ENCODE measurements at regions not wholly inside any gene's neighbourhood (a gene's known extent, or its start where the extent isn't known, plus 50 kb on each side); places are given as distances from the start of the nearest gene placed in this dataset.
A peak's percentile ranks its signal among the peaks of the same experiment; 100 is the strongest.
"Not testable (repeated sequence)": the region's sequence is repeated elsewhere in the genome, so short reads cannot be mapped to it uniquely, and the experiment has no call there.

DNA sequence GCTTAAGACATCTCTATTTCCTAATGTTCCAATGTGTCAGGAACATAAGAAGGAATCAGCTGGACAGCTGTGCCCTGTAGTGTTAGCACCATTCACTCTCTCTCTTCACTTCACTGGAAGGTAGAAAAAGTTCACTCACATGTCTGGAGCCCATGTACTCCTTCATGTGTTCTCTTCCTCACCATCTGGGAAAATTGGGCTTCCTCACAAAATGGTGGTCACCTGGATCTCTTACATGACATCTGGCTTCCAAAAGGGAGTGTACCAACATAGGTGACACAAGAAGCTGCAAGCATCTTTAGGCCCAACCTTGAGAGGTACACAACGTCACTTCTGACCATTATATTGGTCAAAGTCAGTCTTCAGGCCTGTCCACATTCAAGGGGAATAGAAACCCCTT lies 882.6 kb downstream of the LTN1 start:
- DNase-seq: no peak

DNA sequence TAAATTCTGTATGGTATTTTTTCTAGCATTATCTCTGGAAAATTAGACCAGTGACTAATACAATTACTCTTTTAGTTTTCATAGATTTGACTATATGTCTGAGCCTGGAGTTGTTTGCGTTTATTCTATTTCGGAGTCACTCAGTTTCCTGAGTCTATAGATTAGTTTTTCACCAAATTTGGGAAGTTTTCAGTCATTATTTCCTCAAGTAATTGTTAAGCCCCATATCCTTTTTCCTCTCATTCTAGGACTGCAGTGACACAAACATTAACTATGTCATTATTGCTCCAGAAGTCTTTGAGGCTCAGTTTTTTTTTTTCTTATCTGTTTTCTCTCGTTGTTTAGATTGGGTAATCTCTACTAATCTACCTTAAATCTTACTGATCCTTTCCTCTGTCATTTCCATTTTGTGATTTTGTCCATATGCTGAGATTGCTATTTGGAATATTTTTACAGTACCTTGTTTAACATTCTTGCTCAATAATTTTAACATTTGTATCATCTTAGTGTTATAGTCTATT lies 886.2 kb downstream of the LTN1 start:
- no peak for DNase-seq

DNA sequence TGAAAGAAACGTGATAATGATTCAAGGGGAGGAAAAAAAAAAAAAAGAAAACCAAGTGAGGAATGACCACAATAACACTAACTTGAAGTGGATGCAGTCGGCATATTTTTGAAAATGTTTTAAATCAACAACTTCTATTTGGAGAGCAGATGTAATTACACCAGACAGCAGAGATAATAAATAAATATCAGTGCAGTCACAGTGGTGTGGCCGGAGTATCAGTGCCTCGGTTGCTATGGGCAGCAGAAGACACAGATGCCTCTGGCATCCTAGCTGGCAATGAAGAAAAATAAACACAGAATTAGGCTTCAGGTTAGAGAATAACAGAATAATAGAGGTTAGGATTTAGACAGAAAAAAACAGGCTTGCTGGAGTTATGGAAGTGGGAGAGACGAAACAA lies 888.3 kb downstream of the LTN1 start:
- no peak for DNase-seq

DNA sequence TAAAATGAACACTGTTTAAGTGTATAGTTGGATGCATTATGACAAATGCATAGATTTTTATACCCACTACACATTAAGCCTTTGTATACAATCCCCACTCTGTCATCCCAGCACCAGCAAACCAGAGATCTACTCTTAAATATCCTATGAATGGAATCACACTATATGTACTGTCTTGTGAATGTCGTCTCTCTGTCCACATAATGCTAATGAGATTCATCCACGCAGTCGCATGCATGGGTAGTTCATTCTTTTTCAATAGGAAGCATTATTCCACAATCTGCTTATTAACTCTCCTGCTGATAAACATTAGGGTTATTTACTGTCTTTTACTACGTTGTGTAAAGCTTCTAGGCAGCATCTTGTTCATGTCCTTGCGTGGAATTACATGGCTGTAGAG lies 892.3 kb downstream of the LTN1 start:
- no peak for DNase-seq

DNA sequence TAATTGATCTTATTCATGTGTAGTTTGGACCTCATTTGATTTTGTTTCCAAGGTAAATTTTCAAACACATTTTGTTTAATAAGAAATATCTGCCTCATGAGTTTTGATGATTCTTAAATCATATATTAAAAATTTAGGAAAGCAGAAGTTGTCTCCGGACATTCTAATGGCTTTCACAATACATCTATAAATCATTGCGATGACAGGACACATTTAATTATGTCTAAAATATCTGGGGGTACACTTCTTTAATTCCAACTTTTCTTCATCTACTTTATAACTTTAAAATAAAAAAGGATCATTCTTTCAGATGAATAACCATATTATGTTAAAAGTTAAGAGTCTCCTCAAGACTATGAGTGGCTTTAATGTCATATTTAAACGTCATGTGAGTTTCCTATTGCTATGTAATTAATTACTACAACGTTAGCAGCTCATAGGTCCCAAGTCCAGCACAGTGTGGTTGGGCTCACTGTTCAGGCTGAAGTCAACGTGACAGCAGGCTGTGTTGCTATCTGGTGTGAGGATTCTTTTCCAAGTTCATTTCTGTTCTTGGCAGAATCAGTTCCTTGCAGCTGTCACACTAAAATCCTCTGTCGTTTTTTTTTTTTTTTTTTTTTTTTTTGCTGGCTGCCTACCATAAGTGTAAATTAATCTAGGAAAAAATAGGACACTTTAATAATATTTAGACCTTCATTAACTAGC lies 893.5 kb downstream of the LTN1 start:
- no peak for DNase-seq

DNA sequence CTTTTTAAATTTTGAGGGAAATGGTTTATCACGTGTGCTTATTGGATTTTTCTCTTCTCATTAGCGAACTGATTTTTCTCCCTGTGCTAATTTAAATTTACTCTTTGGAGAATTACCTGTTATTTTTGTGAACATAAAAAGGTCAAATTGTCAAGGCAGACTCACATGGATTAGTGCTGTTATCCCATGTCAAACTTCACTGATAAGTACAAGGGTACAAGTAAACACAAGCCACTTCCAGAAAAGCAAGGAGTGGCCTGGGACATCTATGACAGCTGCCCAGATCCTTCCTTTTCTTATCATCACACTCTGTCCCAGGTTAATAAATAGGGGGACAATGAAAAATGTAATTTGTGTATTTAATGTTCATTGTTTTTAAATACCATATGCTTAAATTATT lies 901.2 kb downstream of the LTN1 start:
- no peak for DNase-seq

DNA sequence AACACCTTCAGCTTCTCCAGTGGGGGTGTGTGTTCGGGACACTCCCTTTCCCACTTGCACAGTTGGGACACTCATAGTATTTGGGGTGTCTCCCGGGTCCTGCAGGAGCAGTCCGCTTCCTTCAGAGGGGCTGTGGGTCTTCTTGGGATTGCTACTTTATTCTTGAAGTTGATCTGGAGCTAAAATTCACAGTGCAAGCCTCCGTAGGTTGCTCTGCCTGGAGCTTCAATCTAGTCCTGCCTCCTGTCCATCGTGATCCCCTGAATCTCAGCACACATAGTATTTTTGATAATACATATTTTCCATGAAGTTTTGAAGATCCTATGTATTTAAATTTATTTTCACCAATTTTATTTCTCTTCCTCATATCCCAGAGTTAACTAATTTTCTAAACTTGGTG lies 902.1 kb downstream of the LTN1 start:
- no peak for DNase-seq

DNA sequence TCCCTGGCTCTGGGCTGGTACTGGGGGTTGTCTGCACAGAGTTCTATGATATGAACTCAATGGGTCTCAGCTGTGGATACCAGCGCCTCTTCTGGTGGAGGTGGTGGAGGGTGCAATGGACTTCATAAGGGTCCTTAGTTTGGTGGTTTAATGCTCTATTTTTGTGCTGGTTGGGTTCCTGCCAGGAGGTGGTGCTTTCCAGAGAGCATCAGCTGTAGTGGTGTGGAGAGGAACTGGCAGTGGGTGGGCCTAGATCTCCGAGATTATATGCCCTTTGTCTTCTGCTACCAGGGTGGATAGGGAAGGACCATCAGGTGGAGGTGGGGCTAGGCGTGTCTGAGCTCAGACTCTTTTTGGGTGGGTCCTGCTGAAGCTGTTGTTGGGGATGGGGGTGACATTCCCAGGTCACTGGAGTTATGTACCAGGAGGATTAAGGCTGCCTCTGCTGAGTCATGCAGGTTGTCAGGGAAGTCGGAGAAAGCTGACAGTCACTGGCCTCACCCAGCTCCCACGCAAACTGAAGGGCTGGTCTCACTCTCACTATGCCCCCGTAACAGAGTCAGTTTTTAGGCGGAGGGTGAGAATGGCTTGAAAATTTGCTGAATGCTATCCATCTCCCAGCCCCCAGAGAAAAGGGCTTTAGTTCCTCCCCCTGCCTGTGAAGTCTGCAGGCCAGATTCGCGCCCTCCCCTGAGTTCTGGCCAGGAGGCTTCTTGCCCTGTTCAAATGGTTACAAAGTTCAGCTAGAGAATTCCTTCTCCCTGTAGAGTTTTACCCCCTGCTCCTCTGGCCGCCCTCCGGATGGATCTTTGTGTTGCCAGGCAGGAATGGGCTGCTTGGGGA lies 902.9 kb downstream of the LTN1 start:
- DNase-seq: no peak

DNA sequence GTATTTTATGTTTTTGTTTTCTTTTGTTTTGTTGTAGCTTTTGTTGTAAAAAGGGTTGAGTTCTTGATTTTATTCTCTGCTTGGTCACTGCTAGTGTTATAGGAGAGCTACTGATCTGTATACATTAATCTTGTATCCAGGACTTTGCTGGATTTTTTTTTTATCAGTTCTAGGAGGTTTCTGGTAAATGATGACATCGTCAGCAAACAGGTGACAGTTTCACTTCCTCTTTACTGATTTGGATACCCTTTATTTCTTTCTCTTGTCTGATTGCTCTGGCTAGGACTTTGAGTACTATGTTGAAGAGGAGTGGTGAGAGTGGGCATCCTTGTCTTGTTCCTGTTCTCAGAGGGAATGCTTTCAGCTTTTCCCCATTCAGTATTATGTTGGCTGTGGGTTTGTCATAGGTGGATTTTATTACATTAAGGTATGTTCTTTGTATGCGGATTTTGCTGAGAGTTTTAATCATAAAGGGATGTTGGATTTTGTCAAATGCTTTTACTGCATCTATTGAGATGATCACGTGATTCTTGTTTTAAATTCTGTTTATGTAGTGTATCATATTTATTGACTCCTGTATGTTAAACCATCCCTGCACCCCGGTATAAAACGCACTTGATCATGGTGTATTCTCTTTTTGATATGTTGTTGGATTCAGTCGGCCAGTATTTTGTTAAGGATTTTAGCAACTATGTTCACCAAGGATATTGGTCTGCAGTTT lies 905.7 kb downstream of the LTN1 start:
- DNase-seq: no peak

DNA sequence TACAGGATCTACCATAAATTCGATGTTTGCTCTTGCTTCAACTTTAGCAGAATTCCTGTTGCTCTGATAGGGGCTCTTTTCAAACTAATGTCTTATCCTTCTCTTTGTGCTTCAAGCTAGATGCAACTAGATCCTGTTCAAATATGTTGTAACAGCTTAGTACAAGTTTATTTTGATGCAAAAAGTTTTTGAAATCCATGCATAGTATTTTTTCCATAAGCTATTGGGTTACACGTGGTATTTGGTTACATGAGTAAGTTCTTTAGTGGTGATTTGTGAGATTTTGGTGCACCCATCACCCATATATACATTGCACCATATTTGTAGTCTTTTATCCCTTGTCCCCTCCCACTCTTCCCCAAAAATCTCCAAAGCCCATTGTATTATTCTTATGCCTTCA lies 907.7 kb downstream of the LTN1 start:
- DNase-seq: no peak

DNA sequence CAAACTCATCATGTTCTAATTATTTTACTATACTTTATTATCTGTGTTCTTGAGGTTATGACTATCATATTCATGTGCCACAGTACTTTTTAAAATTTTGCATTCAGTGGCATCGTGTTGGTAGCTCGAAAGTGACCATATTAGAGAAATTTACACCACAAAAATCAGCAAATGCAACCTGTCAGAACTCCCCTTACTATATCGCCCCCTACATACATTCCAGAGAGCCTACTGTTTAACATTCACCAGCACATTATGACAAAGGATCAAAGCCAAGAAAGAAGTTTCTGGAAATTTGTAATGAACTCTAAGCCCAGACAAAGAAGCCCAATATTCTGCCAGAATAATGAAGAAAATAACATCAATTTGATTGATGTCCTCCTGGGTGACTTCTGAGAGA lies 909.3 kb downstream of the LTN1 start:
- no peak for DNase-seq

DNA sequence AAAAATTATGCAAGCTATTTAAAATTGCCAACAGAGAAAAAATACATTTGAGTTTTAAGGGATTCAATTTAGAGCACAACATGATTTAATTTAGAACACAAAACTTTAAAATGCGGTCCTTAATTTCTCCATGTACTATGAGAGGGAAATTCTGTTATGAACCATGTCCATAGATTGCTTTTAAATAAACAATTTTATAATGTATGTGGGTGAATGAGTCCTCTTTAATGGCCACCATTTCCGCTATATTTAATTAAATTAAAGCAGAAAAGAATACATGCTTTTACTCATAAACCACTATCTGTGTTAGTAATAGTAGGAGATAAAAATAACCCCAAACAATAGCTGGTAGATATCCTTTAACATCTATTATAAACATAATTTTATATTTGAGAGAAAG lies 914.6 kb downstream of the LTN1 start:
- no peak for DNase-seq

DNA sequence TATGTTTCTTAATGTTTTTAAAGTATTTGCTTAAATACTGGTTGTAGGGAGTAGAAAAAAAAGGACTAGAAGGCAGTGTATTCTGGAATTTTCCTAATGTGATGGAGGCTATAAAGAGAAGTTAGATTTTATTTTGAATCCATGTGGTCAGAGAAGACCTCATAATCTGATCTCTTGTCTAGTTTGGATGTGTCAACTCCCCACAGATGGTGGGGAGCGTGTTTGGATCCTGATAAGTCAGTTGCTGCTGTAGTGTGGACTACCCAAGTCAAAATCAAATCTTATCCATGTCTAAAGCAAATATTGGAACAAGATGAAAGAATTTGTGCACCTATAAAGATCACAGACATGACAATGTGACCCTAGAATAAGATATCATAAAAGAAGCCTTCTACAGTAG lies 918.0 kb downstream of the LTN1 start:
- no peak for DNase-seq

DNA sequence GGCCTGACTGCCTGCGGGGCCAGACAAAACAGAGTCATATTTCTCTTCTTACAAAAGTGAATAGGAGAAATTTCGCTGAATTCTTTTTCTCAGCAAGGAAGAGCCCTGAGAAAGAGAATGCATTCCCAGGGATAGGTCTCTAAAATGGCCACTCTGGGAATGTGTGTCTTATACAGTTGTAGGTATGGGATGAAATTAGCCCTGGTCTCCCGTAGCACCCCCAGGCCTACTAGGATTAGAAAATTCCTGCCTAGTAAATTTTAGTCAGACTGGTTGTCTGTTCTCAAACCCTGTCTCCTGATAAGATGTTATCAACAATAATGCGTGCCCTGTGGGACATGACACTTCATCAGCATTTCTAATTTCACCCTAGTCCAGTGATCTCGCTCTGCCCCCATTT lies 920.1 kb downstream of the LTN1 start:
- DNase-seq: no peak

DNA sequence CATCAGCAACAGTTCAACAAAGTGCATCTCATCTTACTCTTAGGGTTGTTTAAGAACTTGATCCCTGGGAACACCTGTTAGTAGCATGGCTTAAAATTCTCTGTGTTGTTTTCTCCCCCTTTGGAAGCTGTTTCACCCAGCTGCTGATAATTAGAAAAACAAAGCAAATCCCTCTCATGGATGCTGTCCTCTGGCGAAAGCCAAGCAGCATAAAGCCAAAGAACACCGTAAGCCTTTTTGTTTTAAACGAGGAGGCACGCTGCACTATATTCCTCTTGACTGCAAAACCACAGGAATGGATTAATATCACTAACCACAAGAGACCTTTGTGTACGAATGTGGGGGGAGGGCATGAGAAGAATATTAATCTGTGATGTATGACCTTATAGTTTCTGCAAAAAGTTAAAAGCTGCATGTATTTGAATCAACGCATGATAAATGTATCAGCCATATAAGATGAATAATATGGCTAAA lies 923.2 kb downstream of the LTN1 start:
- DNase-seq: no peak

DNA sequence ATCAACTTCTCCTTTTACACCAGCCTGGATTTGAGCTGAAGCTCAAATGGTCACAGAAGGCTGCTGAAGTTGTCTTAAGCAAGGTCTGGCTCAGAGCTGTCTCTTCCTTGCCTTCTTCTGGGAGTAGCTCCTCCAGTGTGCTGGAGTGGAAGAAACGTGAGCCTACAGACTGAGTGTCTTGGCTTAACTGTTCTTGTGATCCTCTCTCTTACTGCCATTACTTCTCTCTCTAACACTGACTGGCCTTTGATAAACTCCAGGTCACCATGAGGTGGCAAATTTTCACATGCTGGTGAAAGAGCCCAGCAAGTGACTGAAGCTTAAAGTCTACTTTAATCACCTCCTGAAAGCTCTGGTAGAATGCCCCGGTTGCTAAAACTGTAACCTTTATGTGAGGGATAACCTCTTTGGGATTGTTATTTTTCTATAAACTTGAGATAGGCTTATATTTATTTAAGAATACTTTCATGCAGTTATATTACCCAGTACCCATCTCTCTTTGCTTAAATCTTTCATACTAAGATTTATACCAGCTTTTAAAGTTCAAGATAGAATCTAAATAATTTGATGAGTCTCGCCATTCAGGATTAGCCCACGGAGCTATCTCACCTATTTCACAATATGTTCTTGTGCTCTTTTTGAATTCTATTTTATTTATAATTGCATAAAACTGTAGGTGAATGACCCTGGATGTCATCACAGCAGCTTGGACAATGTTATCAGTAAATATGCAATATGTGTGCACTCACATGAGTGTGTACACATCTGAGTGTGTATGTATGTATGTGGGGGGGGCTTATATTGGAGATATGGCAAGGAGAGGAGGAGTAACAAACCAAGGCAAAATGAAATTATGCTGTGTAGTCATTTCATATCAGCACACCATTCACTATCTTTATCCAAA lies 924.0 kb downstream of the LTN1 start:
- DNase-seq: peak in 1 of 2 donors; percentile 1

DNA sequence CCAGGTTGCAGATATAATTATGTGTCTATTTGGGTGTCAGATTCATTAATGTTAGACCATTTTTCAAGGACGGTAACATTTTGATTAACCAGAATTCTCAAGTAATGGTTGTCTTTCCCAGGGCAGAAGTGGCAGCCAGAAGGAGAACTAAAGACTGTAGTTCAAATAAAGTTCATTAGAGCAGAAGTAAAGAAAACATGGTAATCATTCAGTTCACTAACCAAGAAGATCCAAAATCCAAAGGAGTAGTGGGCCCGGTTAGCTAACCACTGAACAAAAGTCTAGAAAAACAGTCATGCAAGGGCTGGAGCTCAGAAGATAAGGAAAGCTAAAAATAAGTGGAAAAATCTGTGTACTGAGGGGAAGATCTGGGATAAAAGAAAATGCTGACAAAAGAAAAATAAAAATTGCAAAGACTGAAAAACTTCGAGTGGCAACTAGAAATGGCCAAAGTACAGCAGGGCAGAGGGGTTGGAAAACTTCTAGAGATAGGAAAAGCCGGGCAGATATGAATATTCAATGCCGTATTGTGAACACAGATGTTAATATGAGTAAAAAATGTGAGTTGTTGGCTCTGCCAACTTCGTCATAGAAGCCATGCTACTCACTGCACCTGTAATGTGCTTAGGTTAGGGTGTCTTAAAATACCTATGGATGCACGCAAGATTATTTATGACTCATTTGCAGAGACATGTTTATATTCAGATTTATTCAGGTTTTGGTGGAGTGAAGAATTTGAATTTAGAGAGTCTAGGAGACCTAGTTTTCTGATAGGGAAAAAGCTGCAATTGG lies 925.9 kb downstream of the LTN1 start:
- DNase-seq: peak in 1 of 2 donors; percentile 14

DNA sequence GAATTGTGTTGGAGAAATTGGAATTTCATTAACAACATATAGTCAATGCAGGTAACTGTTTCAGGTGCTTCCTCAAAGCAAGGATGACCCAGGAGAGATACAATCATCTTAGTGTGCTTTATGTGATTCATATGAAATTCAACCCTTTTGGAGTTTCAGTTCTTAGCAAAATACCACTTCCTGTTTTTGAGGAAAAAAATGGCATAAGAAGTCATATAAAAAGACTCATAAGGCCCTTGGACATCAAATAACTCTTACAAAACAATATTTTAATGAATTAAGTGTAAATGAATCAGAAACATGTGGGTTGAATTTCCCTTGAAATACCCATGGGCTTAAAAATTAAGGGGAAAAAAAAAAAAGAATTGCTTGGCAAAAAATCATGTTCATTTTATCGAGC lies 926.6 kb downstream of the LTN1 start:
- peak; percentile 1 to 38 for DNase-seq

DNA sequence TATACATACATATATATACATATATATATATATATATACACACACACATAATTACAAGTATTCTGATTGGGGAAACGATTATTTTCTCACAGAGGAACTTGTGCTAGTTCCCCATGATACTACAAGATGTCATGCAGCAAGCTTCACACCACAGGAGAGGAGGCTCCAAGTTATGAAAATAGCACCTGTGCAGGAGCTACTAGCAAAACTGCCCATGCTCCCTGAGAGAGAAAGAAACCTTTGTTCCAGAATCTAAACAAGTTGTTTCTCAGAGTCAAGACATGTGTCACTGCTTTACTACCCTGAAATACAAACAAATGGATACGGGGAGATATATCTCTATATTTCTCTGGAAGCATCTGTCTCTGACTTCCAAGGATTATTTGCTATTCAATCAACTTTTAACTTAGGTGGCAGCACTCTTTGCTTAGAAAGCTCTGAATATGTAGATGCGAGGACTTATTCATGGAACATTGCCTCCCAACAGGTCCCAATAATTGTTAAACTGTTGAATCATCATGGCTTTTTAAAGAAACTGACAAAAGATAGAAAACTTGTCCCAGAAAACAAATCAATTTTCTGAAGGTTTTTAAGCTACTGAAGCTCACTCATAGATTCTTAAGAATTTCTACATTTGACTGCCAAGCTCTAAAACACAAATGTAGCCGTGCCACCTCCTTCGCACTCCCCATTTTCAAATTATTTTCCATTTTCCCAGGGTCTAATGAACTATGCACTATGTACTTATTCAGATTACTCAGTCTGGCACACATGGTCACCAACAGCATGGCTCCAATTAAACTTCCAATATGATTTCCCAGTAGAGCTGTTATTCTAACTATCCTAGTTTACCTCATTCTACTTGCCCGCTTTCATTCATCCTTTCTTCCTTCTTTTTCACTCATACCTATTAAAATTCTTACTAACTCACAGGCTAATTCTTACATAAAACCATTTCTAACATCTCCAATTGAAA lies 929.1 kb downstream of the LTN1 start:
- no peak for DNase-seq

DNA sequence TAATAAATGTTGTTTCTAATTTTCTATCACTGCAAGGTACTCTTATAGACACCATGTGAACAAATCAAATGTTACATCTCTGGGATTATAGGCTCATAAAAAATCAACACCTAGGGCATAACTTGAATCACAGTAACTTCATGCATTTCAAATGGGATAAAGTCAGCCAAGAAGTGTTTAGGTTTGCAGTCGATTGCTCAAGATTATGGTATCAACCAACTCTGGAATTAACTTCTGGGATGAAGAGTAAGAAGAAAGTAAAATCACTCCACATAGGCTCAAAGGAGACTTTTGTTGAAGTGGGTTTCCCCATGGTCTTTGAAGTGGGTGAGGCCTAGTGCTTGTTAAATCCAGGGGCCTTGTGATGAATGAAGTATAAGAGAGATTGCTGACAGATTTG lies 939.7 kb downstream of the LTN1 start:
- not testable (repeated sequence) for DNase-seq

Data from inflammatory macrophage (primary cell).